Muscle of back (tissue), 3 donors: ENCODE measurements at regions not wholly inside any gene's neighbourhood (a gene's known extent, or its start where the extent isn't known, plus 50 kb on each side); places are given as distances from the start of the nearest gene placed in this dataset.

Experiments
- DNase-seq, 3 donors: peaks; one replicate each; pipeline versions ENCODE4 v3.0.0 to v3.0.0-alpha.2; 2013

DNA sequence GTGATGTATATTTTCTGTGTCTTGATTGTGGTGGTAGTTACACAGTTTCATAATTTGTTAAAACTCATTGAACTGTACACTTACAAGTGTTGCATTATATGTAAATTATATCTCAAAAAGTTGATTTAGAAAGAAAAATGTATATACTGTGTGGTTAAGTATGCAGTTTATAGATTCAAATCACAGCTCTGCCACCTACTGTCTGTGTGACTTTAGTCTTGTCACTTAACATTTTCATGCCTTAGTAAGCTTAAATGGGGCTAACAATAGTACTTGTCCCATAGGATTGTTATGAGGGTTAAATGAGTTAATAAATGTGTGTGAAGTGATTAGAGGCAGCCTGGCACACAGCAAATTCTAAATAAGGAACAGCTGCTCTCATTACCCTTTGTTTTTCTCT lies 120.9 kb upstream of the P2RY1 start:
- DNase-seq = no peak

DNA sequence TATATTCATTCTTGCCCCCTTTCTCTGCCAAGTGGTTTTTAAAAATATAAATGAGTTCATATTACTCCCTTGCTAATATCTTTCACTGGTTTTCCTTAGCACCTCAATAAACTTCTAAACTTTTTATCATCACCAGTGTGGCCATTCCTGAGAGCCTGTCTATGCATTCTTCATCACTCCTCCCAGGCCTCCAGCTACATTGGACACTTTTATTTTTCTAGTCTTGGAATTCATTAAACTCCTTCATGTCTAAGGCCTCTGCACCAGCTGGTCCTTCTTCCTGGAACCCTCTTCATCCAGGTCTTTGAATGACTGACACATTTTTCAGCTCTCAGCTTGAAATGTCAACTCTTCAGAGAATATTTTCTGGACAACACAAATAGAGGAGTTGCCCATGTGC lies 120.4 kb upstream of the P2RY1 start:
- no peak for DNase-seq

DNA sequence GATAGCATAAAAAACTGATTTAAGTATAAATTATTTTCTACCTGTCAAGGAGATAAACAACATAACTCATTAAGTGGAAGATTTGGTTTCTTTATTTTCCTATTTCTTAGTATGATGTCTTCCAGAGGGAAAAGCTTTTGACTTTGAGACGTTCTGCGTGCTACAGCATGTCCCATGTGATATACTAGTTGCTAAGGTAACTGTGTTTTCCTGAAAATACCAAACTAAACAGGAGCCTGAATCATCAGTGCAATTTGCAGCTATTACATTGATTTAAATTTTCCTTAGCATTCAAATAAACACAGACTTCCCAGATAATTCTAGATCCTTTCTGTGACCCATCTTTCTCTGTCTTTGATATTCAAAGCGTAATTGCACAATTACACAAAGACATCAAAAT lies 117.7 kb upstream of the P2RY1 start:
- DNase-seq = no peak

DNA sequence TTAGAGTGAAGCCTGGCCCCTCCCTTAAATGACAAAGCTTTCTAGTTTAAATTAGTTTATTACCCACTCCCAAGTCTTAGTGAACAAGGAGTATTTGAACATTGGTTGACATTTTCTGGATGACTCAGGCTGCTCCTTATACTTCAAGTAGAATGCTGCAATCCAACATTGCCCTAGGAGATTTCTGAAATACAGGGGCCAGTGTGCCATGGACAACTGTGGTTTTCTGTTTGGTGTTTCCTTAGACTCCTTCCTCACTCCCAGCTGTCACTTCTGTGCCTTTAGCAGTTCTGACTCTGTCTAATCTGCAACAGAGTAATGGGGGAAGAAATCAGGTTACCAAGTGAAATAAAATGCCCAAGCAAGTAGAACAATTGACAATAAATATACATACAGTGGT lies 116.1 kb upstream of the P2RY1 start:
- DNase-seq = no peak

DNA sequence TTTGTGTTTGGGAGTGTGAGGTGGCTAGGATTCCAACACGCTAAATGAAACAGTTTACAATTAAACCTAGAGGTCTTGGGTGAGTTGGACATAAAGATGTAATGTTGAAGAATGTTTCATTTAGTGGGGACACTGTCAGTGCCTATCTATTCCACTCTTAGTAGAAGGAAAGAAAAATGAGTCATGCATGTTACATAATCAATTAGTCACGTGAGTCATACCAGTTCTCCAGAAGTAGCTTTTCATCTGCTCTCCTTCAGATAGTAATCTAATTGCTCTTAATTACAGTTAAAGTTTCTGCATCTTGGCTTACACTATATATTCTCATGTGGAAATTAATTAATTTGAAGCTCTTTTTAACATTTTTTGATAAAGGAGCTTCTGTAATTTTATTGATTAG lies 115.7 kb upstream of the P2RY1 start:
- peak in 1 of 3 donors; percentile 20 for DNase-seq

DNA sequence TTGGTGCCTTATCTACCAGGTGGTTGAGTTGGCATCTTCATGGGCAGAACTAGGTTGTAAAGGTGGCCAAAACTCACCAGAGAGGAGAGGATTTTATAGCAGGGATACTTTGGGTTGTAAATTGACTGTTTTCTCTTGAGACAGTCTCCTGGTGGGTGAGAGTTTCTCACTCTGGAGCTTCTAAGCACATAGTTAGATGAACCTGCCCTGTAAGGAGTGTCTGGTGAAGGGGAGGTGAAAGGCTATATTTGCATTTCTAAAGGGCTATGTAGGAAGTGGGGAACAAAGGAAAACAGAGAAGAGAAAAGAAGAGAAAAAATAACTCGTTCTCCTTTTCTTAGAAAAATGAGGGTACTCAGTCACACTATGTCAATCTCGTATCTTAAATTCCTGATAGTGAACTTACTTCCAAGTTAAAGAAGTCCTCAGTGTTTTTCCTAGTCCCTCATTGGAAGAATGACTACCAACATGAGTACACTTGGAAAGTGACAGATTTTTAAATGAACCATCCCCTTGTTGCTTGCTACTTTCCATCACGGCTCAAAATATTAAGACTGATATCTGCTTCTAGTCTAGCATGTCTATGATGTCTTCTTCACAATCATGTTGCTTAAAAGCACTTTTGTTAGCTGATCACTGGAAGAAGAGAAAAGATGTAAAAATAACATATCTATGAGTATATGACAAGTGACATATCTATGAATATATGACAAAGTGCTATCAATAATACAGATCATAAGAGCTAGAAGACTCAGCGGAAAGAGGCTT lies 113.8 kb upstream of the P2RY1 start:
- DNase-seq = no peak

DNA sequence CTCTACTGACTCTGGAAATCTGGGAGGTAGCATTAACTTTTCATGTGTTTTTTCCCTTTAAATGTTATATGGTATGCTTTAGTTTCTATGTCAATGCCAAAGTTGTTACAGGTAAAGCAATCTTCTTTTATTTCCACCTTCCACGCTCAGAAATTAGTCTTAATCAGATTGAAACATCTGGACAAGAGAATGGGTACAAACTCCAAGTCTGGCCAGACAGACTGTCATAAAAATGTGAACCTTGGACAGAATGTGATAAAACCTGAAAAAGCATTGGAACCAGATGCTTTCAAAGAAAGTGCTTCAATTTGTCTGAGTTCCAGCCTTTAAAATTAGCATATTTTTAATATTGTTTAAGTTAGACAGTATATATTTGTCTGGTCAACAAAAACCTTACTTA lies 110.7 kb upstream of the P2RY1 start:
- no peak for DNase-seq

DNA sequence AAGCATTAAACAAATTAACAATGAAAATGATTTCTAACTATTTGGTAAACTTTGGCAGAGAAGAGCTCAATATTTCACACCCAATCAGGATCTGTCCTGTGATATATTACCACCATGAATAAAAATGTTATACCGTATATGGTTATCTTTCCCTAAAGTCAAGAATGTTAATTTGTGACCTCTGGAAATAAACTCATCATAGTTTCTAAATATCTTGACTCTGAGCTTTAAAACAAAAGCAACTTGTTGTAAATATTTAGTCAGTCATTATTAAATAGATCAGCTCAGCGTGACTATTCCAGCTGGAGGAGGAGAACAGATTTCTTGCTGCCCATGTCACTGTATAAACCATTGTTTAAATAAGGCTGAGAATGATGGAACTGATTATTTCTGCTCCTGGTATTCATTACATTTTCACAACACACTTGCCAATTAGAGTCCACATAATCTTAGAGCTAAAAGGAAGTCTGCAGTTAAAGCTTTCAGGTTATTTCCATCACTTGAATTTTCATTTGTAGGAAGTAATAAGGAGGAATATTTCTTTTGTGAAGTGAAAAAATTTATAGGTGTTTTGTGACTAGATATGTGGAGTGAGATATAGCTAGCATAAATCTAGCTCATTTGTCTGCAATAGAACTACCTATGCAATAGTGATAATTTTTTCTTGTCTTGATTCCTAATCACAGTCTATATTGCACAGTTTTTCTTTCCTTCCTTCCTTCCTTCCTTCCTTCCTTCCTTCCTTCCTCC lies 106.5 kb upstream of the P2RY1 start:
- peak in 1 of 3 donors; percentile 16 for DNase-seq

DNA sequence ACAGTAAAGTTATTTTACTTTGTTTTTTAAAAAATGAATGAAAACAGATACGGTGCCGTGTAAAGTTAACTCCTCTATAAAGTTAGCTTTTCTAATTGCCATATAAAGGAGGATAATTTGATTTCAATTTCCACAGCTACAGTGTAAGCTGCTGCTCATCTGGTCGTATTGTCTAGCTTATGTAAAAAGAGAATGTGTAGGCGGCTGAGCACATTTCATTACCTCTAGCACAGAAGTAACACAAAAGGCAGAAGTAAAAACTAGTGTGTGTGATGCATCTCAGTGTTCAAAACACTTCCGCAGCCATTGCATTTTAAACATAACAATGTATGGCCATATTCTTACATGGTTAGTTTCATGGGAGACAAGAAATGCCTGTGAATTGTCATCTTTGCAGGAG lies 105.0 kb upstream of the P2RY1 start:
- DNase-seq = no peak

DNA sequence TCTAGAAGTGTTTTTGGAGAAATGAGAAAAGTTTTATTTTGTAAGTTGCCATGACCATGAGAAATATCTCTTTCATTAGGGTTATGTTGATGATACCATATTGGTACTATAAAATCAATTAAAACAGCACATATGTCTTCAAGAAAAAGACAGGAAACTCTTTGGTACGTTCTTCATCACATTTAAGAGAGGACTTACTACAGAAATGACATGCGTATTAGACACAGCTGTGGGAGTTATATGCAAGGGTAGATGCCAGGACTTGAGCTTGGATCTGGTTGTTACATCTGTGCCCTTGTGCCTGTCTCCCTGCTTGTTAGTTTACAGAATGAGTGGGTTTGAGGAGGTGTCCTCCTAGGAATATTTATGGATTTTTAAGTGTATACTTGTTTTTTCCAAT lies 103.4 kb upstream of the P2RY1 start:
- peak in 1 of 3 donors; percentile 31 for DNase-seq

DNA sequence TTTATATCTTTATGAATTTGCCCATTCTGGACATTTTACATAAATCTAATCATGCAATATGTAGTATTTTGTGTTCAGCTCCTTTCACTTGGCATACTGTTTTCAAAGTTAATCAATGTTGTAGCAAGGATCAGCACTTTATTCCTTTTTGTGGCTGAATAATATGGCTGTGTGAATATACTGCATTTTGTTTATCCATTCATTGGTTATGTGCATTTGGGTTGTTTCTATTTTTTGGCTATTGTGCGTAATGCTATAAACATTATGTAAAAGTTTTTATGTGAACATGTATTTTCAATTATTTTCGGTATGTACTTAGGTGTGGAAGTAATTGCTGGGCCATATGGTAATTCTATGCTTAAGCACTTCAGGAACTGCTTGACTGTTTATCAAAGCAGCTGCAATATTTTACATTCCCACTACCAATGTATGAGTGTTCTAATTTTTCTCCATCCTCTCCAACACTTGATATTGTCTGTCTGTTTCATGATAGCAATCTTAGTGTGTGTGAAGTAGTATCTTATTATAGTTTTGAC lies 101.3 kb upstream of the P2RY1 start:
- no peak for DNase-seq

DNA sequence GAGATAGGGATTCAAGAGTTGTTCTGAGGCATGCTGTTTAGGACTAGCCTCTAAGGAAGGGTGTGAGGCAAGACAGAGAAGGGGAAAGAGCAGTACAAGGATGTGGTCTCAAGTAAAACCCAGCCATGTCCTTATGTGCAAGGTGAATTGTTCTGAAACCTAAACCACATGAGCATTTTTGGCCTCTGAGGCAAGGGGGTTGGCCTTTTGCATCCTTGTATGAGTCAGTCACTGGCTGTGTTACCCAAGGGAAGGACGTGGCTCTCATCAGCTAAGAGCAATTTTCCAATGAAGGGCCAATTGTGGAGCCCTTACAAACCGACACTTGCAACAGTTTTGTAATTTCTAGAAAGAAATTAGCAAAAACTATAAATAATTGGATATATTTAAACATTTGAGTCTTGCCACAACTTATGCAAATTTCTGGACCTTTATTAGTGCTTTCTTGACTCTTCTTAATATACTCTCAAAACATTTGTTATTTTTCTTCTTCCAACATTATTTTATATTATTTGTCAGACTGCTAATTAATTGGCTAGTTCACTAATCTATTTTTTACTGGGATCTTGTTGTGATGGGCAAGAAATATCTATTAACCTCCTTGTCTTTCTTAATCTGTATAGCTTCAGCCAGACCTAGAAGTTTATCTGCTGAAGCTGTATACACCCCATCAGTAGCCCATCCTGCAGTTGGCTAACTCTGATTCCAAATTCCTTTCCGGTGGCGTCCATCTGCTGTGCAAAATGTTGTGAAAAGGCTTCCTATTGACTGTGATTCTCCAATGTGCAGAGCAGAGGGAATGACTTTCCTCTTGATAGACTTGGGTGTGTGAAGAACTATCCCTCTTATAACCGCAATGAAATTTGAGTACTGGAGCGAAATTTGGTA lies 97.7 kb upstream of the P2RY1 start:
- DNase-seq = peak in 2 of 3 donors; percentile 22 to 32

DNA sequence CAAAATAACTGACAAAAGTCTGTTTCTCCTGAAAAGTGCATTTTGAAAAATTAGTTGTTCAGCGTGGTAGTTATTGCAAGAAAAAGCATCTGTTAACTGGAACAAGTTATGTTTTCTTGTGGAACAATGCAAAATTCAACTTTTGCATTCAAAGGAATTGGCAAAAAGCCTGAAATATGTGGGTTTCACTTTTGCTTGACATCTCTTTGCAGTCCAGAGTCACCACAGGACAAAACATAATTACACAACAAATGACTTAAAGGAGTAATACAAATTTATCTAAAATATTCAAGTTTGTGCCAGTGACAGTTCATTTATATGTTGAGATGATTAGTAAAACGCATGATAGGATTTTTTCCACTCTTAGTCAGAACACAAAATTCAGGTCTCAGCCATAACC lies 96.3 kb upstream of the P2RY1 start:
- peak; percentile 24 to 52 (median 28) for DNase-seq

DNA sequence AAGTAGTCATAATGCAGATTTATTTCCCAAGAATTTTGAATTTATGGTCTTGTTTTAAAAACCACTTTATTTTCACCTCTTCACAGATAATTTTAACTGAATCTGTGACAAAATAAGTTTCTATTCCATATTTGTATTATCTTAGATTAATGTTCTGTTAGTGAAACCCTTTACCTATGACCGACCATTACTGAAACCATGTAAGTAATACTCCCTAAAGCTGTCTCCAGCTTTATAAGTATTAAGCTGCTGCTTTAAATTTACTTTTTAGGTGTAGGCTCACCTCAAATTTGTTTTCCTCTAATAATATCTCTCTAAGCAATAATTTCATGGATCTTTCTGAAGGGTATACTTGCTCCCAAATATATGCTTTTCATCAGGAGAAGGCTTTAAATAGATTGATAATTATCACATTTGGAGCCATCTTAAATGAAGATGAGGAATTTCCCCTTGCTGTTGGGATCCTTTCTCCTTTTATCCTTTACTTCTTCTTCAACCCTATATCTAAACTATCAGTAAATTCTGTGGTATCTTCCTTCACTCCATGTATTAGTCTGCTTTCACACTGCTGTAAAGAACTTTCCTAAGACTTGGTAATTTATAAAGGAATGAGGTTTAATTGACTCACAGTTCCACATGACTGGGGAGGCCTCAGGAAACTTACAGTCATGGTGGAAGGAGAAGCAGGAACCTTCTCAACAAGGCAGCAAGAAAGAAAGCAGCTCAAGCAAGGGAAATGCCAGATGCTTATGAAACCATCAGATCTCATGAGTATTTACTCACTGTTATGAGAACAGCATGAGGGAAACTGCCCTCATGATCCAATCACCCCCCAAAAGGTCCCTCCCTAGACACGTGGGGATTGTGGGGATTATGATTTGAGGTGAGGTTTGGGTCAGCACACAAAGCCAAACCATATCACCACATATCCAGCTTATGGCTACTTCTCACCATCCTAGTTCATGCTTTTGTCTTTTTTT lies 92.3 kb upstream of the P2RY1 start:
- DNase-seq = no peak

DNA sequence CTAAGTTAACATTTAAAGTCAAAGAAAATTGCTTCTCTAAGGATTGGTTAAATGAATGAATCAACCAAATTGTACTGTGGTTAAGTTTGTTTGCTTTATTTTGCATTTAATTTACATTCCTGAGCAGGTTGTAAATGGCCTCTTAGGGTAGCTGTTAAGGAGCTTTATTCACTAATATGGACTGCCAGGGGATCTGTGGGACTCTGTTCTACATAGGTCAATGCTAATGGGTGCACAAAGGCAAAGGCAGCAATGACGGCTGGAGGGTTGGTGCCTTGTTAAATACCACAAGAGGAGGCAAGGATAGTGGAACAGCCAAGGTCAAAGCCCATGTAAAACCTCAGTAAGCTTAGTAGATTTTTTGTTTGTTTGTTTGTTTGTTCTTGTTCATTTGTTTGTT lies 89.3 kb upstream of the P2RY1 start:
- no peak for DNase-seq

DNA sequence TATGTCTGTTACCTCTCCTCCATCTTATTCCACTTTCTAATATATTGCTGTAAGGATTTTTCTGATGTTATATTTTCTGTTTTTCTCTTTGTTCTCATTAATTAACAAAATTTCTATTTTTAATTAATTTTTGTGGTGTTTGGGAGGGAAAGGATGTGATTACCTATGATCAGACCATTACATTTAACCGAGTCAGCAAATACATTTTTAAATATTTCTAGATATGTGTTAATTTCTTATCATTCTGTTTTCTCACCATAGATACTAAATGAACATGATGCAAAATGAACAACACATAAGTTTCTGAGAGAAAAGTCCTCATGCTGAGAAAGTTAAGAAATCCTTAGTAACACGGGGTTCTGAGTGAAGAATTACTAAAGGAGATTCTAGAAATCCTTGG lies 80.6 kb upstream of the P2RY1 start:
- DNase-seq = no peak

DNA sequence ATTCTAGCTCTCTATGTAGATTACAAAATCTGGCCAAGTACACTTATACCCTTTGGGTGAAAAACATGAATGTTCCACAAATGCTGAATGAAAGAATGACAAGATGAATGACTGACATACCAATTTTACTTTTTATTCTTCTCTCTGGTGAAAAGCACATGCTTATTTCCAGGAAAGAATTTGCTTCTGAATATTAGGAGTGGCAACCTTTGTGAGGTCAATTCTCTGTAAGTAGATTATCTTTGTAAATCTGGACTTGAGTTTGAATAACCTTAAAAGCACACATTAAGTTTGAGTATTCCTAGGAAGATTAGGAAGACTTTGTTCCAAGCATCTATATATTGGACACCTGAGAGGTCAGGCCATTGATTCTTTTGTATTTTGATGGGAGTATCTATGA lies 78.1 kb upstream of the P2RY1 start:
- no peak for DNase-seq

DNA sequence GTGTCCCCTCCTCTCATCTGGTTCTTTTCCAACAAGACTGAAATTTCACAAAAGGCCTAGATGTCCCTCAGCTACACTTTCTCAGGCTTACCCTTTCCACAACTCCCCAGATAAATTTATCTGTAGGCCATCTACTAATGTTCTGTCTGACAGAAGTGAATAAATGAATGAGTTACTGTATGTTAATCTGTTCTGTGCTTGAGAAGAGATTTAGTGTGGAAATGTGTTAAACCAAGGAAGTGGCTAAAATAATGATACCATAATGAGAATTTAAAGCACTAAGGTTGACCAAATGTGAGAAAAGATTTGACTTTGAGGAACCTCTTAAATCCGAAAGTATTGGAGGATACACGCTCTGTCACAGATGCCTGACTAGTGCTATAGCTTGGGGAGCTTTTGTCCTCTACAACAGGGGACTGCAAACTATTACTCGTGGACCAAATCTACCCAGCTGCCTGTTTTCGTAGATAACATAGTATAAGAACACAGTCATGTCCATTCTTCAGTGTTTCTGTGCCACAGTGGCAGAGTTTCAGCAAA lies 74.8 kb upstream of the P2RY1 start:
- DNase-seq = no peak

DNA sequence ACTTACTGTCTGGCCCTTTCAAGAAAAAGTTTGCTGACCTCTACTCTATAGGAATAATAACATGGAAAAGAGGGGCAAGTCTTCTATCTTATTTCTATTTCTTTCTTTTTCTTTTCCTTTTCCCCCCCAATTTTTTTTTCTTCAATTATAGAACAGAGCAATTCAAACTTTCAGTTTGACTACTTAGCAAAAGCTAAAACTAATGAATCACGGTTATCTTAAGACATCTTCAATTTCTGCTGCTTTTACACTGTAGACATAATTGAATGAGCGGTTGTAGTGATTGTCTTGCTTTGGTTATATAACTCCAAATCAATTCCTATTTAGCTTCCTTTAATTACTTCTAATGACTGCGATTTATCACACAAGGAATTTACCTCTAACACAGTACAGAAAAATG lies 74.3 kb upstream of the P2RY1 start:
- DNase-seq = no peak

DNA sequence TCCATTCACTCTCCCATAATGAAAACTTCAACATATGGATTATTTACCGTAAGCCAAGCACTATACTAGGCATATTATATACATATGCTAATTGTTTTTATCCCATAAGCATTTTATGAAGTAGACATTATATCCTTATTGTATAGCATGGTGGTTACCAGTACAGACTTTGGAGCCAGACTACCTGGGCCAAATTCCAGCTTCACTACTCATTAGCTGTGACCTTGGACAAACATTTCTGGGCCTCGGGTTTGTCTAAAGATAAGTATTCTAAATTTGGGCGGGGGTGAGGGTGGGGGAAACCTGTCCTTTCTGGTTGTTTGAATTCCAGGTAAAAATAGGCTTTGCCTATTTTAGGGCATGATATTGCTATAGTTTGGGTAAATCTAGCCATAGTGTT lies 66.5 kb upstream of the P2RY1 start:
- DNase-seq = no peak

DNA sequence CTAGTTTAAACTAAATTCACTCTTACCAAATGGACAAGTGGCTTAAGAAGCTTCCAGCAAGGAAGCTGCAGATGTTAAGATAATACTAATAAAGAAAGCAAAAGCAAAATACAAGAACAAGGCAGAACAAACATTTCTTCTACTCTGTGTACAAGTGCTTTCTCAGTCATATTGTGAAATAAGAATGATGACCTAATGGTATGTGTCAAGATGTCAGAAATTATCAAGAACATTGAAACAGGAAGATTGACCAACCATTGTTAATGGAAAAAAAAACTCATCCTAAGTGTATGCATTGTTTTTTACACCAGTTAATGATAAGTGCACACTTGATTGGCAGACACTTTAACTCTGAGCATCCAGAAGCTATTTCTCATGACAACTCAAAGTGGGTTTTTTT lies 65.4 kb upstream of the P2RY1 start:
- no peak for DNase-seq
